ENCODE measurements at regions not wholly inside any gene's neighbourhood (a gene's known extent, or its start where the extent isn't known, plus 50 kb on each side); places are given as distances from the start of the nearest gene placed in this dataset.

GRCh38 chr3:95460274-95460673 is 1354.1 kb upstream of the EPHA6 start:
- intact Hi-C loops (cut with DNase I) = no loop called here
- H3K4me3 ChIP-seq = no peak overlapping the region
- 50 to 51% methylated on average over 2 of the region's 2 CpGs for WGBS, 2 donors
- no peak overlapping the region for H3K27ac ChIP-seq
- H3K27me3 ChIP-seq = no peaks in the 10 kb centered on the region
- DNase-seq = no peak
- H3K4me1 ChIP-seq = no peaks in the 10 kb centered on the region
- TF ChIP-seq CTCF (IDR thresholded peaks at IDR 0.05) (no peak), POLR2A (IDR thresholded peaks at IDR 0.05) (no peak)
- H3K9me3 ChIP-seq = no peaks in the 10 kb centered on the region
- no peaks in the 10 kb centered on the region for H3K36me3 ChIP-seq

- 68 to 73% methylated on average over 5 of the region's 5 CpGs for WGBS, 2 donors
Measured at GRCh38 chr3:95462161-95462560, 1352.2 kb upstream of the EPHA6 start.

GRCh38 chr3:95464346-95464745 is 1350.0 kb upstream of the EPHA6 start:
- no peaks in the 10 kb centered on the region for H3K4me1 ChIP-seq
- H3K4me3 ChIP-seq = no peak overlapping the region
- DNase-seq = no peak
- no peaks in the 10 kb centered on the region for H3K9me3 ChIP-seq
- intact Hi-C loops (cut with DNase I) = no loop called here
- no peaks in the 10 kb centered on the region for H3K36me3 ChIP-seq
- no peak for TF ChIP-seq POLR2A (IDR thresholded peaks at IDR 0.05)
- TF ChIP-seq CTCF (IDR thresholded peaks at IDR 0.05) = no peak
- 0 to 21% methylated on average over 1 of the region's 1 CpG for WGBS, 2 donors
- no peak overlapping the region for H3K27ac ChIP-seq
- no peaks in the 10 kb centered on the region for H3K27me3 ChIP-seq

More at GRCh38 chr3:95462161-95462560, 1352.2 kb upstream of the EPHA6 start:
- Histone ChIP-seq H3K4me1 (no peaks in the 10 kb centered on the region), H3K27ac (no peak overlapping the region), H3K36me3 (no peaks in the 10 kb centered on the region), H3K9me3 (no peaks in the 10 kb centered on the region), H3K27me3 (no peaks in the 10 kb centered on the region), H3K4me3 (no peak overlapping the region)
- intact Hi-C loops (cut with DNase I) = no loop called here
- TF ChIP-seq POLR2A (IDR thresholded peaks at IDR 0.05) (no peak), CTCF (IDR thresholded peaks at IDR 0.05) (no peak)
- DNase-seq = no peak

- 38 to 39% methylated on average over 2 of the region's 2 CpGs for WGBS, 2 donors
- Histone ChIP-seq H3K4me1 (no peaks in the 10 kb centered on the region), H3K27ac (no peak overlapping the region), H3K36me3 (no peaks in the 10 kb centered on the region), H3K9me3 (no peaks in the 10 kb centered on the region), H3K4me3 (no peak overlapping the region), H3K27me3 (no peaks in the 10 kb centered on the region)
- intact Hi-C loops (cut with DNase I) = no loop called here
- no peak for DNase-seq
- TF ChIP-seq CTCF (IDR thresholded peaks at IDR 0.05) (no peak), POLR2A (IDR thresholded peaks at IDR 0.05) (no peak)
Measured at GRCh38 chr3:95468331-95468730, 1346.1 kb upstream of the EPHA6 start.

GRCh38 chr3:95474338-95474737 is 1340.1 kb upstream of the EPHA6 start:
- intact Hi-C loops (cut with DNase I) = no loop called here
- TF ChIP-seq CTCF (IDR thresholded peaks at IDR 0.05) = no peak
- TF ChIP-seq POLR2A (IDR thresholded peaks at IDR 0.05) = no peak
- 69 to 75% methylated on average over 1 of the region's 1 CpG for WGBS, 2 donors

More at GRCh38 chr3:95474338-95474737, 1340.1 kb upstream of the EPHA6 start:
- Histone ChIP-seq H3K4me3 (no peak overlapping the region), H3K36me3 (no peaks in the 10 kb centered on the region), H3K9me3 (no peaks in the 10 kb centered on the region), H3K4me1 (no peaks in the 10 kb centered on the region), H3K27ac (no peak overlapping the region), H3K27me3 (no peaks in the 10 kb centered on the region)
- no peak for DNase-seq
